Neutrophil (primary cell): ENCODE measurements at regions not wholly inside any gene's neighbourhood (a gene's known extent, or its start where the extent isn't known, plus 50 kb on each side); places are given as distances from the start of the nearest gene placed in this dataset.

Experiments used
- H3K27ac ChIP-seq: fragments of 200-600 bp; sonication (generic); 2 replicates; pipeline ENCODE4 v1.5.1; 2016; ENCODE audit warnings: mild to moderate bottlenecking, moderate library complexity
- H3K27me3 ChIP-seq: fragments of 200-600 bp; sonication (generic); 2 replicates; pipeline ENCODE4 v1.6.0; 2016; ENCODE audit warnings: mild to moderate bottlenecking
- H3K36me3 ChIP-seq: fragments of 200-600 bp; sonication (generic); 2 replicates; pipeline ENCODE4 v1.5.1; 2017
- H3K4me1 ChIP-seq, 2 experiments: fragments of 200-600 bp in 1 of 2; sonication (generic) in 1 of 2; 1 replicate in 1 of 2; 2 replicates in 1 of 2; pipeline versions ENCODE4 v1.5.1 to v1.6.1; 2013 to 2016; ENCODE audit warnings: low read depth in 1 of 2, low read length in 1 of 2, mild to moderate bottlenecking in 1 of 2, moderate library complexity in 1 of 2; ENCODE audit not compliant: control insufficient read depth in 1 of 2, insufficient read depth in 1 of 2
- H3K4me3 ChIP-seq, 2 experiments: fragments of 200-600 bp in 1 of 2; sonication (generic) in 1 of 2; 1 replicate in 1 of 2; 2 replicates in 1 of 2; pipeline ENCODE4 v1.5.1; 2013 to 2016; ENCODE audit warnings: low read depth in 1 of 2, low read length in 1 of 2, mild to moderate bottlenecking in 1 of 2, moderate library complexity in 1 of 2
- H3K9me3 ChIP-seq: fragments of 200-600 bp; sonication (generic); 2 replicates; pipeline ENCODE4 v1.5.1; 2016
- CTCF ChIP-seq: fragments of 200-600 bp; sonication (generic); IDR thresholded peaks from 2 replicates; pipeline ENCODE4 v1.5.1; 2016; ENCODE audit warnings: antibody characterized with exemption

DNA sequence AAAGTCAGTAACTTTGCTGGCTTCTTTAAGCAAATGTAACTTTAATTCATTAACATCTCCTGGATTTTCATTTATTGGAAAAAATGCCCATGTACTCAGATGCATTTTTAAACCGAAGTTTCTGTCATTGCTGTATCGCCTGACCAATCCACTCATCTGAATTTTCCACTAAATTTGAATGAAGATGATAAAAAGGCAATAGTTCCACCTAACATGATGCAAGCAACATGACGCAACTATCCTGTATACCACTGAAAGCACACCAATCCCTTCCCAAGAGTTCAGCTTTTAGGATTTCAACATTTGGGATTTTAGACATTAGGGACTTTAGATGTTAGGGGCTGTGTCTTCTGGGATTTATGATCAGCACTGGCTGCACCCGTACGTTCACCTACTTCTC is 215.6 kb downstream of the KIF4B start:
- Histone ChIP-seq H3K36me3 (no peaks in the 10 kb centered on the region), H3K4me3 (no peak overlapping the region), H3K4me1 (no peaks in the 10 kb centered on the region), H3K9me3 (no peaks in the 10 kb centered on the region), H3K27ac (no peak overlapping the region), H3K27me3 (no peaks in the 10 kb centered on the region)
- TF ChIP-seq CTCF: no peak

DNA sequence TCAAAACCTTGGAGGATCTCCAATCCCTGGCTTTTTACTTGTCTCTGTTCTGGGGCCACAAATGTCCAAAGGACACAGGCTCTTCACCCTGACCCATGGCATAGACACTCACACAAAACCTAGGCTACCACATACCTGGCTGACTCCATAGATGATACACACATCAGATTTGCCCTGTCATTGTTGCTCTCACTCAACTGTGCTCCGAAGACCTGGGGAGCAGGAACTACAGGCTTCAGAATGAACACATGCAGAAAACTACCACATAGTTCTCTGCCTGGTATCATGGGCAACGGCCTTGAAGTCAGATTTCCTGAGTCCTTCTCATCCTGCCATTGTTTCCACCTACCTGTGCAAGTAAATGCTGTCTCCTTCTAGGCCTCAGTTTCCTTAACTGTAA is 226.2 kb downstream of the KIF4B start:
- Histone ChIP-seq H3K27me3 (no peaks in the 10 kb centered on the region), H3K9me3 (no peaks in the 10 kb centered on the region), H3K36me3 (no peaks in the 10 kb centered on the region), H3K4me1 (no peaks in the 10 kb centered on the region), H3K4me3 (no peak overlapping the region), H3K27ac (no peak overlapping the region)
- TF ChIP-seq CTCF: no peak

DNA sequence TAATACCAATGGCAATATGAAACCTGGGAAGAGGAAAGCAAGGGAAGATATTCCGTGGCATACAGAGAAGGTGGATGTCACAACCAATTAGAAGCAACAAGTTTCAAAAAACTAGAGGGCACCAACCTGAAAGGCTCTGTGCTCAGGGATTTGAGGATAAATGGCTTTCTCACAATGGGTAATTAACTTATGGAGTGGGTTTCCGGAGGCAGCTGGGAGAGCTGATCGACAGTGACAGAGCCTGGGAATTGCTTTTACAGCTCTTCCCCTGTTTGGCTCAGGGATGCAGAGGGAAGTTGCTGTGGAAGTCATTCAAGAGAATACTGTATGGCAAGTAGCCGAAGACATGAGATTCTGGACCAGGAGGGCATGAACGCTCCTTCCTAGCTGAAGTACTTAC is 237.0 kb downstream of the KIF4B start:
- no peak overlapping the region for H3K4me3 ChIP-seq
- H3K36me3 ChIP-seq: no peaks in the 10 kb centered on the region
- no peak for TF ChIP-seq CTCF
- H3K27me3 ChIP-seq: no peaks in the 10 kb centered on the region
- no peaks in the 10 kb centered on the region for H3K4me1 ChIP-seq
- H3K27ac ChIP-seq: no peak overlapping the region
- H3K9me3 ChIP-seq: no peaks in the 10 kb centered on the region

DNA sequence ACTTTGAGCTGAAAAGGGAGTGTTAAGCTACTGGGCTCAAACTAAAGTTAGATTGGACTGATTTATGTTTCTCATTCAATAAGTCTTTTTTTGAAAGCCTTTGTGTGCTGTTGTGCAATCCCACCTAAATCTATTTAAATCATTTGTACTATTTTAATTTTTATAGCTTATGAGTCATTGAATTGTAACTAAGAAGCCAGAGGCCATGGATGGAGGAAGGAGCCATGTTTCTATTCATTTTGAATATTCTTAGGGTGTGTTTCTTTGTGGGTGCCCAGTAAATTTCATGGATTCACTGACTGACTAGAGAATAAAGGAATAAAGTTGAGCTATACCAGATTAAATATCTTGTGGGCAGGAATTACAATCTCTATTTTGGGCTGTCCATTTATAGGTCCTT is 238.5 kb downstream of the KIF4B start:
- H3K4me3 ChIP-seq: no peak overlapping the region
- H3K9me3 ChIP-seq: no peaks in the 10 kb centered on the region
- H3K27ac ChIP-seq: no peak overlapping the region
- no peaks in the 10 kb centered on the region for H3K36me3 ChIP-seq
- H3K4me1 ChIP-seq: no peaks in the 10 kb centered on the region
- no peak for TF ChIP-seq CTCF
- H3K27me3 ChIP-seq: no peaks in the 10 kb centered on the region

DNA sequence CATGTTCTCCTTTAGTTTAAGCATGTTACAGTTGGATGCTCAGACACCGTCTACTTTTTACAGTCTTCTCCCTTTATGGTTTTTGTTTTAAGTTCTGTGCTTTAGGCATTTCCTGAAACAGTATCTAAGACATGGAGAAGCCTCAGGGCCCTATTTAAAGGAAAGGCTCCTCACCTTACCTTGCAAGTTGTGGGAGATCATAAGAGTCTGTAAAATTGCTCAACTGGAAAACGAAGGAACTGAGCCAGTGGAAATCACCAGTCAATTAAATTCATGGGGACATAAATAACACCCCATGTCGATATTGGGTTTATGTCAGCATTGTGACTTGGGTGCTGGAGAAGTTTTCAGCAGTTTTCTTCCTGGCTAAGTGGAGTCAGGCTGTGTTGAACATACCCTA is 239.2 kb downstream of the KIF4B start:
- Histone ChIP-seq H3K27me3 (no peaks in the 10 kb centered on the region), H3K4me1 (no peaks in the 10 kb centered on the region), H3K27ac (no peak overlapping the region), H3K36me3 (no peaks in the 10 kb centered on the region), H3K9me3 (no peaks in the 10 kb centered on the region), H3K4me3 (no peak overlapping the region)
- no peak for TF ChIP-seq CTCF

DNA sequence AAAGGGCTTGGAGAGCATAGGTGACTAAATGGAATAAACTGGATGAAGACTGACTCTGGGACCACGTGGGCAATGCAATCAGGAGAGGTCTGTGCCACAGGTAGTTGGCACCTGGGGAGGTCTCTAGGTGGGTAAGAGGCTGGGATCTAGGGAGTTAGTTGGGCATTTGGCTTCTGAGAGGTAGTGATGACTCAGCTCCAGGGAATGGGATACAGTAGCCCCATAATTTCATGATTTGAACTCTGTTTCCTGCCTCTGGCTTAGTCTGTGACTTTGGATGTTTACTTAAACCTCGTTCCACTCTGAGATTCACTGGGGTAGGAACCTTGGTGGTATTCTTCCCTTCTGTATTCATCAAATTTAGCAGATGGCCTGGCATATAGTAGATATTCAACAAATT is 240.8 kb downstream of the KIF4B start:
- no peaks in the 10 kb centered on the region for H3K9me3 ChIP-seq
- no peak overlapping the region for H3K27ac ChIP-seq
- H3K4me1 ChIP-seq: no peaks in the 10 kb centered on the region
- H3K4me3 ChIP-seq: no peak overlapping the region
- no peaks in the 10 kb centered on the region for H3K27me3 ChIP-seq
- H3K36me3 ChIP-seq: no peaks in the 10 kb centered on the region
- TF ChIP-seq CTCF: no peak
